ENCODE measurements at regions not wholly inside any gene's neighbourhood (a gene's known extent, or its start where the extent isn't known, plus 50 kb on each side); places are given as distances from the start of the nearest gene placed in this dataset.

GRCh38 chr20:51961964-51962761, 159.8 kb upstream of the SALL4 start:
- TF ChIP-seq EZH2 (IDR thresholded peaks at IDR 0.05) = no peak
- TF ChIP-seq POLR2AphosphoS5 (IDR thresholded peaks at IDR 0.05; ENCODE audit: borderline replicate concordance, low read depth, low read length) = no peak
- TF ChIP-seq FOXP2 (optimal IDR thresholded peaks at IDR 0.05; ENCODE audit: control extremely low read depth, extremely low read length, insufficient read depth) = no peak
